ENCODE measurements at regions not wholly inside any gene's neighbourhood (a gene's known extent, or its start where the extent isn't known, plus 50 kb on each side); places are given as distances from the start of the nearest gene placed in this dataset.

DNA sequence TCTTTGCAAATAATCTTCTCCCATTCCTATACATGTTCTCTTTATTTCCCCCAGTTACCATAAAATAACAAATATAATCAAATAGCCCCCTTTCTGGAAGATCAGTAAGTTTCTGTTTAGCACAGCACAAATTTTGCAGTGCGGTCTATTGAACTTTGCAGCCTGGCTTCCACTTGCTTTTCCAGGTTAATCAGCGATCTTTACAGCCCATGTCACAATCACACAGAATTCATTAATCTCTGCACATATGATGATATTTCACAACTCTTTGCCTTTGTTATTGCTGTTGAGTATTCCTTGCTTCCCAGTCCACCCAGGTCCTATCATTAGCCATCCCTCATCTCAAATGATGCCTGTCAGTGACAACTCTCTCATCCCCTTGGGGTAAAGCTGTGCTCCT is 2358.0 kb downstream of the PCDH7 start:
- TF ChIP-seq, protein P1, sequence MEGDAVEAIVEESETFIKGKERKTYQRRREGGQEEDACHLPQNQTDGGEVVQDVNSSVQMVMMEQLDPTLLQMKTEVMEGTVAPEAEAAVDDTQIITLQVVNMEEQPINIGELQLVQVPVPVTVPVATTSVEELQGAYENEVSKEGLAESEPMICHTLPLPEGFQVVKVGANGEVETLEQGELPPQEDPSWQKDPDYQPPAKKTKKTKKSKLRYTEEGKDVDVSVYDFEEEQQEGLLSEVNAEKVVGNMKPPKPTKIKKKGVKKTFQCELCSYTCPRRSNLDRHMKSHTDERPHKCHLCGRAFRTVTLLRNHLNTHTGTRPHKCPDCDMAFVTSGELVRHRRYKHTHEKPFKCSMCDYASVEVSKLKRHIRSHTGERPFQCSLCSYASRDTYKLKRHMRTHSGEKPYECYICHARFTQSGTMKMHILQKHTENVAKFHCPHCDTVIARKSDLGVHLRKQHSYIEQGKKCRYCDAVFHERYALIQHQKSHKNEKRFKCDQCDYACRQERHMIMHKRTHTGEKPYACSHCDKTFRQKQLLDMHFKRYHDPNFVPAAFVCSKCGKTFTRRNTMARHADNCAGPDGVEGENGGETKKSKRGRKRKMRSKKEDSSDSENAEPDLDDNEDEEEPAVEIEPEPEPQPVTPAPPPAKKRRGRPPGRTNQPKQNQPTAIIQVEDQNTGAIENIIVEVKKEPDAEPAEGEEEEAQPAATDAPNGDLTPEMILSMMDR (conservative IDR thresholded peaks at IDR 0.05; ENCODE audit: low read depth, low read length), result no peak
- no peak for TF ChIP-seq EZH2 (IDR thresholded peaks at IDR 0.05; ENCODE audit: borderline replicate concordance, low read depth, low read length, poor library complexity, severe bottlenecking)
